ENCODE measurements at regions not wholly inside any gene's neighbourhood (a gene's known extent, or its start where the extent isn't known, plus 50 kb on each side); places are given as distances from the start of the nearest gene placed in this dataset.

- intact Hi-C loops (cut with DNase I), result no loop called here
- no peak for DNase-seq
- ATAC-seq (ENCODE audit: poor library complexity), result peak; percentile 82
Measured at GRCh38 chr18:26746398-26746797, 119.1 kb downstream of the AQP4 start.

DNA sequence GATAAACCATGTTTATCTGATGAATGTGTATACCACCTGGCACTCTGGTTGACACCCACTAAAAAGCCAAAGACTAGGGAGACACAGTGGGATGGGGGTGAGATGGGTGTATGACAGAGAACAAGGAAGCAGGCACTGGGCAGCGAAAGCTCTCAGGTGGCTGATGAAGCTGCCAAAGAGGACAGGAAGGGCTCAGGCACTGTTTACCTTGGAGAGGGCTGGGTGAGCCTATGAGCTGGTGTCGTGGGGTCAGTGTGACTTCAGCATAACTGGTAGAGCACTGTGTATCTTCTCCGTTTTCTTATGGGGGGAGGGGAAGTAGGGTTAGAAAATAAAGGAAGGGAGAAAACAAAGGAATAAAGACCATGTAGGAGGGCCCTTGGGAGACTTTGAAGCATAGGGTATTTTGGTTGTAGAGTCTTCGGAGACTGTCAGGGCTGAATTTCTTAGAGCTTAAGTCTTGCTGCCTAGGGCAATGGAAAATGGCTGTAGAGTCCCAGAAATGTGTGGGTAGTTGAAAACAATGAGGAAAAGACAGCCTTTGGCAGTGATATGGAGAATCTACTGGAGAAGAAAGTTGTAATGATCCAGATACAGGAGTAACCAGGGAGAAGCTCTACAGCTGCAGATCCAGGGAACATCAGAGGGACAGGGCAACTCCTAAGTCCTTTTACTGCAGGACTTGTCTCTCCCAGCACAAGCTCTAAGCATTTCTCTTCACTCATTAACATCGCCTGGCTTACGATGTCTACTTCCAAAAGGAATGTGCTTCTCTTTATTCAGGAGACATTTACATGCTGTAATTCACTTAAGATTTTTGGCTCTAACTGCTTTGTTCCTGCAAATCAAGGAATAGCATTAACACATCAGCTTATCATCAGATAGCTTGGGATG lies 120.0 kb downstream of the AQP4 start:
- intact Hi-C loops (cut with DNase I), result no loop called here
- DNase-seq (no peak), ATAC-seq (ENCODE audit: poor library complexity) (peak; percentile 35)

DNA sequence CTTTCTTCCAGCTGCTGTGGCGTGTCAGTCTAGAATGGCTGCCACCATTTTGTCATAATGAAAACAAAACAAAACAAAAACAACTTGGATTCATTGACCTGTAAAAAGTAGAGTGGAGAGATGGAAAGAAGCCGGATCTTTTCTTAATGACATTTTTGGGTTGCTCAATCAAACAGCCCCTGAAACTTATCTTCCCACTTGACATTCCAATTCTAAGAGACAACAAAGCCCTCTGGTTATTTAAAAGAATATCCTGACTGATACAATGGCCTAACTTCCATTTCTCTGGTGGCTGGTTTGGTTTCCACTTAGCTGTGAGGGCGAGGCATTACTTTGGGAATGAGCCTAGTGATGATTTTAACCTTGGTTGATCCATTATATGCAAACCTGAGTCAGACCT lies 123.7 kb downstream of the AQP4 start:
- ATAC-seq (ENCODE audit: poor library complexity) (no peak), DNase-seq (no peak)
- intact Hi-C loops (cut with DNase I), result no loop called here

DNA sequence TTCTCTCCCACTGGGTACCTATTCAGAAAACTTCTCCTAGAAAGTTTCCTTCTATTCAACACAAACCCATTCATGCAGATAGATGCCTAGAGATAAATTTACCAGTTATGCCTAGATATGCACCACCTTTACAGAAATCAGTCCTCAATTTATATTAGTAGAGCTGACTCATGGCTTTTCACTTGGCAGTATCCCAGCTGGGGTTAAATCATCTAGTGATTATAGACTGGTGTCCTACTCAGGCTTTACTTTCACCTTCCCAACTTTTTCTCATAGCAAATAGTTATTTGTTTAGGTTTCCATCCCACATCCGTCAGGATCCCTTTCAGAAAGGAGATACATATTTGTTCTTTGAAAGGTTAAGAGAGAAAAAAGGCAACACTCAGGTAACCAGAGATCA lies 124.5 kb downstream of the AQP4 start:
- no peak for ATAC-seq (ENCODE audit: poor library complexity)
- intact Hi-C loops (cut with DNase I), result no loop called here
- no peak for DNase-seq

DNA sequence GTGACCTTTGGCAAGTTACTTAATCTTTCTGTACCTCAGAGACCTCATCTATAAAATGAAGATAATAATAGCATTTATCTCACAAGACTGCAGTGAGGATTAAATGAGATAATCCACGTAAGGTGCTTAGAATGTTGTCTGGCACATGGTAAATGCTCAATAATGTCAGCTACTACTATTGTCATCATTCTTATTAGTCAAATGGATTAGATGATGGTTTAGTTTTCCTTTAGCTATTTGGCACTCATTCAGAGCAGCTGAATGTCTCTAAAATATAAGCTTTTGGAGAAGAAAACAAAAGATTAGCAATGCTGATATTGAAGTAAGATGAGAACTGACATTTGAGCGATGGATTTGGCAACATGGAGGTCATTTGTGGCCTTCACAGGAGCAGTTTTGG lies 125.1 kb downstream of the AQP4 start:
- ATAC-seq (ENCODE audit: poor library complexity), result no peak
- DNase-seq, result no peak
- intact Hi-C loops (cut with DNase I), result no loop called here

DNA sequence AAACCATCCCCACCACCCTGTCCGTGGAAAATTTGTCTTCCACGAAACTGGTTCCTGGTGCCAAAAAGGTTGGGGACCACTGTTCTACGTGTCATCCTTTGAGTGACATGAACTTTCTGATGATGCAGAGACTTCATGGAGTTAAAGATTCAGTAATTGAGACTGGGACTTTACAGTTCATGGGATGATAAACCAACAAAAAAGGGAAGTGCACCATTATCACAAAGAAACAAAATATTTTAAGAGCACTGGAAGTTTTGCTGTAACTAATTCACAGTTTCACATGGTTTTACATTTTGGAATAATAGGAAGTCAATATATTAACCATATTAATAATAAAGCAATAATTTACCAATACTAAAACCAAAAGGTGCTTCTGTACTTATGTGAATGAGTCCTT lies 126.8 kb downstream of the AQP4 start:
- DNase-seq (no peak), ATAC-seq (ENCODE audit: poor library complexity) (no peak)
- intact Hi-C loops (cut with DNase I), result no loop called here

GRCh38 chr18:26736301-26736700 lies 129.2 kb downstream of the AQP4 start:
- intact Hi-C loops (cut with DNase I), result no loop called here
- ATAC-seq (ENCODE audit: poor library complexity) (no peak), DNase-seq (no peak)

DNA sequence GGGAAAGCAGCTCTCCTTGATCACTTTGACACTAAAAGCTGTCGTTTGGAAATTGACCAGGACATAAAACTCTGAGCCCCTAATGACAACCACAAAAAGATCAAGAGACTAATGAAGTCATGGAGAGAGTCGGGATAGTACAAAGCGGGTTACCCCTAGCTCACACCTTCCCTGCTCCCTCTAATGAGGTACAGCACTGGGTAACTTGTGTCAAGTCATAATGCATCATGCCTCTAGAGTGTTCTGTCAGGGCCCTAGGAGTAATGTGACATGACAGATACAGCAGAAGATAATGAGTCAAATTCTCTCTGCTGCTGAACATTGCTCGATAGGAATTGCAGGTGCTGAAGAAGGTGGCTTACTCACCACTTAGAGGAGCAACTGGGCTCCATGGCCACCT lies 130.7 kb downstream of the AQP4 start:
- intact Hi-C loops (cut with DNase I), result no loop called here
- ATAC-seq (ENCODE audit: poor library complexity) (no peak), DNase-seq (no peak)

DNA sequence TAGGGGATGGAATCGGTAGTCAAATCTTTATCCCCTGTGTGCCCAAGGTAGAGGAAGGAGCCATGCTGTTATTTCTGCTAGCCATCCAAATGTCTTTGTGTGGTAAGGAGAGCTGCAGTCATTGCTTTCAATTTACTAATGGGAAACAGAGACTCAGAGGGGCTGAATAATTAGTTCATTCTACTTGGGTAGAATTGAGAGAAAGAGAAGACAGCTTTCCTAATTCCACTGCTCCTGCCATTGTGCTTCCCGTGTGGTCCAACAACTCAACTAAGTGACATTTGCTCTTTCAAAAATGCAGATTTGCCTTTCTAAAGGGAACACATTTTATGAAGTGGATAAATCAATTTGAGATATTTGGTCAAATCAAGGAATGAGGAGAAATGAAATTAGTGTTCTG lies 136.1 kb downstream of the AQP4 start:
- no peak for ATAC-seq (ENCODE audit: poor library complexity)
- DNase-seq, result no peak
- intact Hi-C loops (cut with DNase I), result no loop called here

GRCh38 chr18:26729008-26729407 lies 136.5 kb downstream of the AQP4 start:
- DNase-seq (no peak), ATAC-seq (ENCODE audit: poor library complexity) (no peak)
- intact Hi-C loops (cut with DNase I), result no loop called here

DNA sequence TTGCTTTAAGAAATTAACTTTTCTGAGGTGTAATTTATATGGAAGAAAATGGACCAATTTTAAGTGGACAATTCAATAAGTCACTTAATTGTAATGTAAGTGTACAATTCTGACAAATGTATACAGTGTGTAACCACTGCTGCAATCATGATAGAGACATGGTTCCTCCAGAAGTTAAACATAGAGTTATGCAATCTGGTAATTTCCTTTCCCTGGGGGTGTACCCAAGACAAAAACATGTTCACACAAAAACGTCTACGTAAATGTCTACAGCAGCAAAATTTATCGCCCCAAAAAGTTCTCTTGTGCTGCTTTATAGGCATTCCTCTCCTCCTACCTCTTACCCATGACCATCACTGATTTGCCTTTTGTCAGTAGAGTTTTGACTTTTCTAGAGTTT lies 141.5 kb downstream of the AQP4 start:
- intact Hi-C loops (cut with DNase I), result no loop called here
- ATAC-seq (ENCODE audit: poor library complexity), result no peak

DNA sequence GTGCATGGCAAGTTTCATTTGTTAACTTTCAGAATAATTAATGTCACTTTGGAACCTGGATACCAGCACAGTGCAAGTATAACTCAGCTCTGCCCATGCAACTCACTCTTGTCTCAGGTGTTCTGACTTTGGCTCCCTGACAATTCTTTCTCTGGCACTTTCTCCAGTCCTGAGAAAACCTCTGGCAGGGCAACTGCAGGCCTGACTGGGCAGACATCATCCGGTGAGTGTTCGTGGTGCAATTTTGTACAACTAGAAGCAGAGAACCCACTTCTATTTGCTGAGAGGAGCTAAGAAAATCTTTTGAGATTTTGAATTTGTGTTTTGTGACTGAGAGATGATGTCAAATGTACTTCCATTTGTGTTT lies 143.0 kb downstream of the AQP4 start:
- intact Hi-C loops (cut with DNase I), result no loop called here
- no peak for DNase-seq
- no peak for ATAC-seq (ENCODE audit: poor library complexity)

More for the DNA sequence above, 141.5 kb downstream of the AQP4 start:
- DNase-seq, result no peak

- DNase-seq (no peak), ATAC-seq (ENCODE audit: poor library complexity) (no peak)
- intact Hi-C loops (cut with DNase I), result no loop called here
Measured at GRCh38 chr18:26721854-26722564, 143.5 kb downstream of the AQP4 start.

DNA sequence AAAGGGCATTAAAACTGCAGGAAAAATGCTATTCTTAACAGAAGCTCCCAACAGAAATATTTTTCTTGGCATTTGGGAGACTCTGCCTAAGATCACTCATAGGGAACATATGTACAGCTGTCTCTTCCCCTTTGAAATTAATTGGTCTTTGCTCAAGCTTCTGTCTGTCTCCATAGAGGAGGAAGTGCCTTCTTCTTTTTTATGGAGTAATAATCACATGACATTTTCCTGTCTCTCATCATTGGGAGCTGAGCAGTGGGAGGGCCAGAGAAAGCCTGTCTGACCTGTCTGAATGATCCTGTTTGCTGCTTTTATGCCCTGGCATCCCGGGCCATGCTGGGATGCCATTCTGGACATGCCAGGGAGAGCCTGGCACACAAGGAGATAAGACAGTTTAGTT lies 145.6 kb downstream of the AQP4 start:
- DNase-seq (no peak), ATAC-seq (ENCODE audit: poor library complexity) (no peak)
- intact Hi-C loops (cut with DNase I), result no loop called here

GRCh38 chr18:26717123-26717719 lies 148.3 kb downstream of the AQP4 start:
- intact Hi-C loops (cut with DNase I), result no loop called here
- ATAC-seq (ENCODE audit: poor library complexity), result no peak
- no peak for DNase-seq

DNA sequence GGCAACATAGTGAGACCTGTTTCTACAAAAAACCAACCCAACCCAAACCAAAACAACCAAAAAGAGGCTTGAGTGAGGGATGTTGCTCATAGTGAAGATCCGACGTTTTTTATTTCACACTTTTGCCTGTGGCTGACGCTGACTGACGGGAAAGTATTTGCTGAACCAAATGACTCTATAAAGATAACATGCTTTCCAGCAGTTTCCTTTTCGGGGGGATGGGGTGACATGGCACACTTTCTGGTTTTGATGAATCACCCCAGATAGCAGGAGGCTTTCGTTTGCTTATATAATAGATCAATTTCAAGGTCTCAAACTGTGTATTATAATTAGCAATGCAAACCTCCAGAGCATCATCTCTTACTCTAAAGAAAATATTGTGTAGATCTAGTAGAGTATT lies 150.8 kb downstream of the AQP4 start:
- no peak for ATAC-seq (ENCODE audit: poor library complexity)
- intact Hi-C loops (cut with DNase I), result no loop called here
- DNase-seq, result no peak

- intact Hi-C loops (cut with DNase I), result no loop called here
- ATAC-seq (ENCODE audit: poor library complexity) (no peak), DNase-seq (no peak)
Measured at GRCh38 chr18:26711756-26712155, 153.8 kb downstream of the AQP4 start.

- ATAC-seq (ENCODE audit: poor library complexity) (no peak), DNase-seq (no peak)
- intact Hi-C loops (cut with DNase I), result no loop called here
Measured at GRCh38 chr18:26710470-26711096, 154.9 kb downstream of the AQP4 start.

GRCh38 chr18:26709897-26710296 lies 155.6 kb downstream of the AQP4 start:
- ATAC-seq (ENCODE audit: poor library complexity) (no peak), DNase-seq (no peak)
- intact Hi-C loops (cut with DNase I), result no loop called here

Data from Right ventricle myocardium superior (tissue), 1 donor.